A549 (cell line): ENCODE measurements at regions not wholly inside any gene's neighbourhood (a gene's known extent, or its start where the extent isn't known, plus 50 kb on each side); places are given as distances from the start of the nearest gene placed in this dataset.

Experiments used
- ATAC-seq, 2 experiments: fragments of 200-7000 bp in 1 of 2; fragments of >200 bp in 1 of 2; cut with Nextera tagmentation in 1 of 2; cut with Tn5 transposase in 1 of 2; 3 replicates each; pipeline versions ENCODE4 v1.8.0 to v1.9.1; 2018 to 2020; ENCODE audit warnings: mild to moderate bottlenecking in 1 of 2, moderate library complexity in 1 of 2
- CTCF ChIA-PET: fragments of 300-600 bp; sonication (Branson Sonifier 250); formaldehyde crosslinking; extraction: SDS; loops from one replicate; lab custom pipeline; 2021; ENCODE audit warnings: antibody characterized with exemption, inconsistent platforms; lab: Yijun Ruan, JAX
- POLR2A ChIA-PET: fragments of 350-600 bp; formaldehyde crosslinking; extraction: SDS; loops from one replicate; lab custom pipeline; 2021; ENCODE audit warnings: antibody characterized with exemption, inconsistent platforms; lab: Yijun Ruan, JAX
- DNase-seq, 2 experiments: peaks; one replicate each; pipeline versions ENCODE4 v3.0.0 to v3.0.0-alpha.2; 2011 to 2016; ENCODE audit warnings: low read depth in 1 of 2, low spot score in 1 of 2
- FAIRE-seq: peaks from 2 replicates; lab custom pipeline; 2011; peaks lifted over from hg19 to GRCh38; lab: Jason Lieb, UNC
- H3K27ac ChIP-seq, 2 experiments: fragments of >200 bp; sonication (Bioruptor Twin); formaldehyde crosslinking; 3 replicates each; pipeline ENCODE4 v1.5.1; 2016 to 2017
- H3K4me1 ChIP-seq: fragments of >200 bp; sonication (Bioruptor Twin); formaldehyde crosslinking; 3 replicates; pipeline ENCODE4 v1.6.1; 2016
- H3K4me2 ChIP-seq: fragments of >200 bp; sonication (Bioruptor Twin); formaldehyde crosslinking; 3 replicates; pipeline ENCODE4 v1.6.1; 2016
- H3K4me3 ChIP-seq: fragments of >200 bp; sonication (Bioruptor Twin); formaldehyde crosslinking; 3 replicates; pipeline ENCODE4 v1.5.1; 2016
- H3K9me3 ChIP-seq: fragments of >200 bp; sonication (Bioruptor Twin); formaldehyde crosslinking; 3 replicates; pipeline ENCODE4 v1.6.1; 2016
- CEBPB ChIP-seq, 2 experiments: fragments of >200 bp in 1 of 2; sonication (Bioruptor Twin) in 1 of 2; formaldehyde crosslinking in 1 of 2; IDR thresholded peaks; 2 replicates each; pipeline ENCODE4 v1.6.1; 2012 to 2016
- ESRRA ChIP-seq: fragments of 150-350 bp; IDR thresholded peaks from 2 replicates; pipeline ENCODE4 v1.6.1; 2014; ENCODE audit warnings: mild to moderate bottlenecking, low read length, borderline replicate concordance
- HDAC2 ChIP-seq: fragments of 200-600 bp; sonication (generic); IDR thresholded peaks from 2 replicates; pipeline ENCODE4 v1.6.1; 2016
- HMGXB4 ChIP-seq: fragments of 250-450 bp; sonication (Bioruptor Pico); IDR thresholded peaks from 2 replicates; pipeline ENCODE4 v1.5.0; 2021; ENCODE audit warnings: mild to moderate bottlenecking, moderate library complexity, borderline replicate concordance
- HOXB13 ChIP-seq: fragments of 250-450 bp; sonication (Bioruptor Pico); IDR thresholded peaks from 2 replicates; pipeline ENCODE4 v1.5.0; 2020; ENCODE audit warnings: low read depth, mild to moderate bottlenecking, moderate library complexity
- KDM1A ChIP-seq: fragments of 200-600 bp; sonication (generic); IDR thresholded peaks from 2 replicates; pipeline ENCODE4 v1.6.1; 2016; ENCODE audit warnings: low read depth, mild to moderate bottlenecking
- MAZ ChIP-seq: fragments of 150-350 bp; IDR thresholded peaks from 2 replicates; pipeline ENCODE4 v1.6.1; 2014; ENCODE audit warnings: antibody characterized with exemption, low read depth, low read length, borderline replicate concordance
- PBX3 ChIP-seq: IDR thresholded peaks from 2 replicates; pipeline ENCODE4 v1.6.1; 2012
- RCOR1 ChIP-seq: fragments of 150-350 bp; IDR thresholded peaks from 2 replicates; pipeline ENCODE4 v1.6.1; 2014; ENCODE audit warnings: antibody characterized with exemption, low read length, low read depth
- REST ChIP-seq: fragments of 200-600 bp; sonication (generic); IDR thresholded peaks from 2 replicates; pipeline ENCODE4 v1.6.1; 2016; ENCODE audit warnings: antibody characterized with exemption, mild to moderate bottlenecking, moderate library complexity
- SREBF2 ChIP-seq: fragments of 450-650 bp; IDR thresholded peaks from 2 replicates; pipeline ENCODE4 v1.6.1; 2014; ENCODE audit warnings: mild to moderate bottlenecking, moderate library complexity
- TP53 ChIP-seq: fragments of 250-450 bp; sonication (Bioruptor Pico); IDR thresholded peaks from 2 replicates; pipeline ENCODE4 v1.5.0; 2021; ENCODE audit warnings: mild to moderate bottlenecking, moderate library complexity
- ZNF302 ChIP-seq: fragments of 250-450 bp; sonication (Bioruptor Pico); IDR thresholded peaks from 2 replicates; pipeline ENCODE4 v1.9.0; 2021; ENCODE audit warnings: inconsistent platforms, mild to moderate bottlenecking, moderate library complexity
- WGBS: methylation state at CpG from one replicate; pipeline ENCODE4 v1.1.6; 2017; ENCODE audit errors: missing lambda C conversion rate; 5-methylcytosine and 5-hydroxymethylcytosine counted together

- ChIA-PET CTCF (interaction anchor here (0.7 to 1.3 kb wide), 2 partner anchors 9 to 14 kb away, joined by 3 to 4 read pairs; no protein-coding TSS in a partner anchor), POLR2A (no interaction called here)
- no peaks in the 10 kb centered on the region for H3K4me1 ChIP-seq
- no peak for DNase-seq
- H3K4me3 ChIP-seq: no peak overlapping the region
- 87% methylated on average over 4 of the region's 4 CpGs for WGBS
- TF ChIP-seq KDM1A: no peak
- TF ChIP-seq HDAC2: no peak
- no peak for TF ChIP-seq PBX3
- TF ChIP-seq RCOR1: no peak
- TF ChIP-seq HMGXB4 (CRISPR knock-in tag): no peak
- FAIRE-seq: no peak
- no peak for ATAC-seq
- H3K4me2 ChIP-seq: no peak overlapping the region
- no peak overlapping the region for H3K27ac ChIP-seq
- H3K9me3 ChIP-seq: no peaks in the 10 kb centered on the region
Measured at GRCh38 chr12:105986779-105987684, 151.7 kb downstream of the NUAK1 start.

- Histone ChIP-seq H3K4me1 (no peaks in the 10 kb centered on the region), H3K9me3 (no peaks in the 10 kb centered on the region), H3K4me3 (no peak overlapping the region), H3K27ac (no peak overlapping the region), H3K4me2 (no peak overlapping the region)
- WGBS: 84% methylated on average over 3 of the region's 3 CpGs
- DNase-seq (no peak), ATAC-seq (no peak), FAIRE-seq (no peak)
- POLR2A ChIA-PET: no interaction called here
- CTCF ChIA-PET: interaction anchor here (0.7 to 1.3 kb wide), 2 partner anchors 8 to 15 kb away, joined by 3 to 4 read pairs; no protein-coding TSS in a partner anchor
- TF ChIP-seq ZNF302 (no peak), HMGXB4 (CRISPR knock-in tag) (no peak), MAZ (no peak), SREBF2 (no peak), CEBPB (IDR thresholded peaks at IDR 0.05) (no peak), ESRRA (no peak), REST (no peak), TP53 (no peak), HOXB13 (CRISPR knock-in tag) (no peak)
Measured at GRCh38 chr12:105987685-105988035, 151.1 kb downstream of the NUAK1 start.
